GM18507 (cell line): ENCODE measurements at regions not wholly inside any gene's neighbourhood (a gene's known extent, or its start where the extent isn't known, plus 50 kb on each side); places are given as distances from the start of the nearest gene placed in this dataset.
A peak's percentile ranks its signal among the peaks of the same experiment; 100 is the strongest.

Experiments used
- DNase-seq: peaks from one replicate; pipeline ENCODE4 v3.0.0; 2011; ENCODE audit warnings: low read depth; ENCODE audit not compliant: insufficient read length; ENCODE audit errors: extremely low spot score
- FAIRE-seq: peaks from 2 replicates; lab custom pipeline; 2011; peaks lifted over from hg19 to GRCh38; lab: Jason Lieb, UNC

- DNase-seq (no peak), FAIRE-seq (no peak)
Measured at GRCh38 chr6:40038626-40039025, 104.4 kb upstream of the MOCS1 start.

- no peak for FAIRE-seq
- DNase-seq, result no peak
Measured at GRCh38 chr6:40037271-40037670, 103.0 kb upstream of the MOCS1 start.

- FAIRE-seq (no peak), DNase-seq (no peak)
Measured at GRCh38 chr6:40036186-40036585, 101.9 kb upstream of the MOCS1 start.

DNA sequence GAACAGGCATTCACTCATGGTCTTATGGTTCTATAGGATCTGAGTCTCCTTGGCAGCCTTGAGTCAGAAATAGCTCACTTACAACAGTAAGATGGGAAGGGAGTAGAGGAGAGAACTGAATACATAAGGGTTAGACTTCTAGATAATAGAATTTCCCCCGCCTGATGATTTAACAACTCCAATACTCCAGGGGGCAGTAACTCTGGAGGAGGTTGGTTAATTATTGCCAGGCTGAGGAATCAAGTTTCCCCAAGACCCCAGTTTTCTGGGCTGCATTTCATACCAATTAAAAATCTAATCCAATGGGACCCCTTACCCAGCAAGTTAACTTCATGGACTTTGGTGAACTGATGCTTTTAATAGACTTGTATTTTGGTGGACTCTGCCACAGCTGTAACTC, 94.2 kb upstream of the MOCS1 start:
- no peak for FAIRE-seq
- DNase-seq, result no peak

GRCh38 chr6:40022867-40023266, 88.6 kb upstream of the MOCS1 start:
- FAIRE-seq, result no peak
- no peak for DNase-seq

- DNase-seq (no peak), FAIRE-seq (no peak)
Measured at GRCh38 chr6:40020166-40020565, 85.9 kb upstream of the MOCS1 start.

- no peak for DNase-seq
Measured at GRCh38 chr6:40015530-40015929, 81.3 kb upstream of the MOCS1 start.

DNA sequence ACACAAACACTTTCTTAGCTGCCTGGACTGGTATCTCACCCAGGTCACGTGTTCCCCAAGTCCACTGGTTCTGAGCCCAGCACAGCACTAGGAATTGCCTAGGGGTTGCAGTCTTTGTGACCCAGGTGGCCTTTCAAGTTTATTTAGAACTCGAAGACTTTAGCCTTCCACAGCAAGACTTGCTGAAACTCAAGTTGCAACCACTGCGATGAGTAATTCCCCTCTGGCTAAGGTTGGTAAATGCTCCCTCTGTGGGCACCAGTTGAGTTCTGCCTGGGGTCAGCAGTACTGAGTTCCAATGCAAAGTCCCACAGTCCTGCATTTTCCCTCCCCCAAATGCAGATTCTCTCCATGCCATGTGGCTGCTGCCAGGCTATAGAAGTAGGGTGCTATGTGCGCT, 77.6 kb upstream of the MOCS1 start:
- DNase-seq, result no peak
- no peak for FAIRE-seq

More at GRCh38 chr6:40015530-40015929, 81.3 kb upstream of the MOCS1 start:
- no peak for FAIRE-seq

DNA sequence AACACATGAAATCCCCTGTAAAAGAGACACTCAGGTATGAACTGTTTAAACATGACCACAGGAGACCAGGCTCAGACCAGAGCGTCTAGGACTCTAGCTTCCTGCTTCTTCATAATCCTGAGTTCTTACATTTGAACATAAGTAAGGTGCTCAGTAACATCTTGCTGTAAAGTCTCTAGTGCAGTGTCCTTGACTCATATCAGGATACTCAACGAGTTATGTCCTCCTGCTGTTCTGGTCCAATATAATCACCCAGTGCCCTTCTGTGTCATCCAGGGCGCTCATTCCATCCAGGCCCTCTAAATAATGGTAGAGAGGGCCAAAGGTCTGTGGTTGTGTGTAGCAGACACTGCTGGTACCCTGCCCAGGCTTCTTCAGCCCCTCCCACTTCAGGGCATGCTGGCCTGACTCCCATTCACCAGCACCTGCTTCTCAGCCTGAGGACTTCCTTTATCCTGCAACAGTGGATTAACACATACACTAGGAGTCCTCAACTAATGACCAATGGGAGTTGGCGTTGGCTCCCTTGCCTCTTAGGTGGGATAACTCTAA, 66.8 kb upstream of the MOCS1 start:
- no peak for DNase-seq
- FAIRE-seq, result no peak

GRCh38 chr6:39999006-39999867, 65.0 kb upstream of the MOCS1 start:
- FAIRE-seq (peak; percentile 56), DNase-seq (no peak)

DNA sequence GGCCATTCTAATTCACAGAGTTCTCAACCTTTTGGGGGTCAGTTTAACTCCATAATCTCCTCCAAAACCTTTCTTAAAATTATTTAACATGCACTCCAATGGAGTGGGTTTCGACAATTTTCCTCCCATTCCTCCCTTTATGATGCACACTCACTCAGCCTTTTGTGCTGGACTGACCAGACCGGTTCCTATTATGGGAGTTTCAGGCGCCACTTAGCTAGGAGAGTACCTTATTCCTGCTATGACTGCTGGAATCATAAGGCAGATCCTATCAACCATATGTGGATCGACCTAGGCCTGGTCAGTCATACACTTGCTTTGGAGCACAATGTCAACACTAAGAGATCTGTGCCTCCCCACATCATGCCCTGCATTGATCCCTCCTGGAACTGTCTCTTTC, 63.9 kb upstream of the MOCS1 start:
- DNase-seq, result no peak
- no peak for FAIRE-seq

DNA sequence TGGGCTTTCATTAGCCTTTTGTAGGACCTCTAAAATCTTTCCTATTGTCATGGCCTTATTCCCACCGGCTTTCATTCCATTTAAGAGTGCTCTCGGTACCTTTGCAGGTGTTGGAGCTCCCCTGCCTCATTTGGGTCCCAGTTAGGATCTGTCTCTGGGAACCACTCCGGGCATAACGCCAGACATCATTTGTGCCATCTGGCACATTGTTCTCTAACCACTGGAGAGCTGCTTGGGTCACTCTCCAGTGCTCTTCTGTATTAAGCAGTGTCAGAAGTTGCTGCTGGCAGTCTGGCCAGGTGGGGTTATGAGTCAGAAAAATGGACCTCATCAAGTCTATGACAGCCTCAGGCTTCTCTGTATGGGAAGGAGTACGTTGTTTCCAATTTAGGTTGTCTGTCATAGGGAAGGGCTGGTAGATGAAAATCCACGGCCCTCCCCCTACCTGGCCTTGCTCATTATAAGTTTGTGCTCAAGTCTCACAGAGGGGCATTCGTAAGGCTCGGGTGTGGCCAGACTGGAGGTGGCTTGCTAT, 62.9 kb upstream of the MOCS1 start:
- FAIRE-seq (no peak), DNase-seq (no peak)

DNA sequence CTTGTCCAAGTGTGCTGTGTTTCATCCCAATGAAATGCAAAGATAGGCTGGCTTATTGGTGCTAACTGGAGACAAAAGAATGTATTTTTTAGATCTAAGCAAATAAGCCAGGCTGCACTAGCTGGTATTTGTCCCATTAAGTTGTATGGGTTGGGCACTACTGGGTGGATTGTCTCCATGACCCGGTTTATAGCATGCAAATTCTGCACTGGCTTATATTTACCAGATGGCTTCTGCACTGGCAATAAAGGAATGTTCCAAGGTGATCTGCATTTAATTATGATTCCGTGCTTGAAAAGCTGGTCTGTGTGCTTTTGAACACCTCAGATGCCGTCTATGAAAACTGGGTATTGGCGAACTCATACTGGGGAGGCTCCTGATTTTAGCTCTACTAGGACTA, 61.4 kb upstream of the MOCS1 start:
- DNase-seq (no peak), FAIRE-seq (no peak)

GRCh38 chr6:39992861-39993622, 58.8 kb upstream of the MOCS1 start:
- no peak for FAIRE-seq

More at GRCh38 chr6:39992861-39993622, 58.8 kb upstream of the MOCS1 start:
- DNase-seq, result no peak
